Activated CD8-positive, alpha-beta memory T cell treated with anti-CD3 and anti-CD28 coated beads, Interleukin-2, amount 50 U/mL, for 1 hour (primary cell): ENCODE measurements at regions not wholly inside any gene's neighbourhood (a gene's known extent, or its start where the extent isn't known, plus 50 kb on each side); places are given as distances from the start of the nearest gene placed in this dataset.

ENCODE experiments used
- DNase-seq: peaks from one replicate; pipeline ENCODE4 v3.0.0-alpha.2; 2020; ENCODE audit errors: extremely low read depth

- no peak for DNase-seq
These were observed 840.0 kb downstream of the C6orf118 start for GRCh38 chr6:164469276-164469949.

- no peak for DNase-seq
These were observed 853.6 kb downstream of the C6orf118 start for GRCh38 chr6:164455835-164456234.

- no peak for DNase-seq
These were observed 855.6 kb downstream of the C6orf118 start for GRCh38 chr6:164453835-164454234.

- DNase-seq = no peak
These were observed 866.8 kb downstream of the C6orf118 start for GRCh38 chr6:164442572-164442971.

GRCh38 chr6:164439331-164439730 lies 870.1 kb downstream of the C6orf118 start:
- no peak for DNase-seq

GRCh38 chr6:164436976-164437375 lies 872.4 kb downstream of the C6orf118 start:
- no peak for DNase-seq

- DNase-seq = no peak
These were observed 881.5 kb downstream of the C6orf118 start for GRCh38 chr6:164427728-164428402.

- DNase-seq = no peak
These were observed 884.9 kb downstream of the C6orf118 start for GRCh38 chr6:164424489-164424888.

- no peak for DNase-seq
These were observed 890.3 kb downstream of the C6orf118 start for GRCh38 chr6:164419099-164419498.

GRCh38 chr6:164418262-164418588 lies 891.2 kb downstream of the C6orf118 start:
- no peak for DNase-seq

GRCh38 chr6:164417537-164418261 lies 891.7 kb downstream of the C6orf118 start:
- no peak for DNase-seq

GRCh38 chr6:164415832-164416563 lies 893.4 kb downstream of the C6orf118 start:
- DNase-seq = no peak

- no peak for DNase-seq
These were observed 894.7 kb downstream of the C6orf118 start for GRCh38 chr6:164414695-164415094.

GRCh38 chr6:164412566-164412965 lies 896.8 kb downstream of the C6orf118 start:
- no peak for DNase-seq

GRCh38 chr6:164410017-164410416 lies 899.4 kb downstream of the C6orf118 start:
- DNase-seq = no peak

- DNase-seq = no peak
These were observed 899.9 kb downstream of the C6orf118 start for GRCh38 chr6:164409309-164410009.

GRCh38 chr6:164408868-164409267 lies 900.5 kb downstream of the C6orf118 start:
- no peak for DNase-seq

- no peak for DNase-seq
These were observed 904.5 kb downstream of the C6orf118 start for GRCh38 chr6:164404812-164405488.

GRCh38 chr6:164401871-164402270 lies 907.5 kb downstream of the C6orf118 start:
- DNase-seq = no peak

- no peak for DNase-seq
These were observed 910.8 kb downstream of the C6orf118 start for GRCh38 chr6:164398647-164399046.
